ENCODE measurements at regions not wholly inside any gene's neighbourhood (a gene's known extent, or its start where the extent isn't known, plus 50 kb on each side); places are given as distances from the start of the nearest gene placed in this dataset.
"Not testable (repeated sequence)": the region's sequence is repeated elsewhere in the genome, so short reads cannot be mapped to it uniquely, and the experiment has no call there.

GRCh38 chr13:30520571-30520970 is 54.8 kb upstream of the HMGB1 start:
- TF ChIP-seq POLR2A (IDR thresholded peaks at IDR 0.05) (no peak), EP300 (IDR thresholded peaks at IDR 0.05; ENCODE audit: low read depth) (no peak), CTCF (IDR thresholded peaks at IDR 0.05) (no peak), POLR2AphosphoS5 (IDR thresholded peaks at IDR 0.05) (no peak)
- 90% methylated on average over 3 to 4 of the region's 4 CpGs for WGBS, 2 donors (ENCODE audit: low coverage in 1 of 2)
- H3K4me1 ChIP-seq = no peaks in the 10 kb centered on the region

GRCh38 chr13:30523211-30523610 is 57.5 kb upstream of the HMGB1 start:
- TF ChIP-seq EP300 (IDR thresholded peaks at IDR 0.05; ENCODE audit: low read depth) (no peak), CTCF (IDR thresholded peaks at IDR 0.05) (no peak), POLR2A (IDR thresholded peaks at IDR 0.05) (no peak), POLR2AphosphoS5 (IDR thresholded peaks at IDR 0.05) (no peak)
- no peak for DNase-seq
- no peak overlapping the region for H3K27ac ChIP-seq
- H3K36me3 ChIP-seq = no peaks in the 10 kb centered on the region
- WGBS, 2 donors (ENCODE audit: low coverage in 1 of 2) = 50 to 54% methylated on average over 2 of the region's 2 CpGs
- no peaks in the 10 kb centered on the region for H3K27me3 ChIP-seq
- no peaks in the 10 kb centered on the region for H3K9me3 ChIP-seq
- in situ Hi-C loops (cut with MboI; ENCODE audit: low pct_ligation_motif_present in 1 of 4, low pct_unique_long_range_greater_than_20kb in 1 of 4, low sequenced_read_pairs in 3 of 4) (no loop called here), intact Hi-C loops (cut with DNase I; ENCODE audit: low total_unique reads) (loop anchor here (2.0 kb wide), 1 partner anchor 52 kb away; no protein-coding TSS in a partner anchor)
- no peak overlapping the region for H3K4me3 ChIP-seq
- H3K4me1 ChIP-seq = no peaks in the 10 kb centered on the region

More at GRCh38 chr13:30520571-30520970, 54.8 kb upstream of the HMGB1 start:
- in situ Hi-C loops (cut with MboI; ENCODE audit: low pct_ligation_motif_present in 1 of 4, low pct_unique_long_range_greater_than_20kb in 1 of 4, low sequenced_read_pairs in 3 of 4) (no loop called here), intact Hi-C loops (cut with DNase I; ENCODE audit: low total_unique reads) (no loop called here)
- Histone ChIP-seq H3K27ac (no peak overlapping the region), H3K27me3 (no peaks in the 10 kb centered on the region), H3K9me3 (no peaks in the 10 kb centered on the region), H3K36me3 (no peaks in the 10 kb centered on the region), H3K4me3 (no peak overlapping the region)
- DNase-seq = no peak

GRCh38 chr13:30523817-30524216 is 58.1 kb upstream of the HMGB1 start:
- H3K9me3 ChIP-seq; H3K27ac ChIP-seq; H3K4me1 ChIP-seq; DNase-seq; H3K4me3 ChIP-seq; H3K27me3 ChIP-seq; in situ Hi-C loops (cut with MboI; ENCODE audit: low pct_ligation_motif_present in 1 of 4, low pct_unique_long_range_greater_than_20kb in 1 of 4, low sequenced_read_pairs in 3 of 4); H3K36me3 ChIP-seq: not testable (repeated sequence)
- WGBS, 2 donors (ENCODE audit: low coverage in 1 of 2) = 95% methylated on average over 1 of the region's 1 CpG; no CpG with 5 or more reads in 1 of the 2 donors
- intact Hi-C loops (cut with DNase I; ENCODE audit: low total_unique reads) = loop anchor here (2.0 kb wide), 1 partner anchor 51 kb away; no protein-coding TSS in a partner anchor

GRCh38 chr13:30525212-30525611 is 59.5 kb upstream of the HMGB1 start:
- intact Hi-C loops (cut with DNase I; ENCODE audit: low total_unique reads) = not testable (repeated sequence)

GRCh38 chr13:30526612-30527495 is 61.1 kb upstream of the HMGB1 start:
- H3K27me3 ChIP-seq = no peaks in the 10 kb centered on the region
- H3K4me1 ChIP-seq = no peaks in the 10 kb centered on the region
- intact Hi-C loops (cut with DNase I; ENCODE audit: low total_unique reads) (no loop called here), in situ Hi-C loops (cut with MboI; ENCODE audit: low pct_ligation_motif_present in 1 of 4, low pct_unique_long_range_greater_than_20kb in 1 of 4, low sequenced_read_pairs in 3 of 4) (no loop called here)
- H3K36me3 ChIP-seq = no peaks in the 10 kb centered on the region
- no peaks in the 10 kb centered on the region for H3K9me3 ChIP-seq
- H3K27ac ChIP-seq = no peak overlapping the region
- 76 to 82% methylated on average over 4 to 21 of the region's 21 CpGs for WGBS, 2 donors (ENCODE audit: low coverage in 1 of 2)
- no peak overlapping the region for H3K4me3 ChIP-seq
- DNase-seq = no peak
- TF ChIP-seq EP300 (IDR thresholded peaks at IDR 0.05; ENCODE audit: low read depth) (no peak), CTCF (IDR thresholded peaks at IDR 0.05) (no peak), POLR2A (IDR thresholded peaks at IDR 0.05) (no peak), POLR2AphosphoS5 (IDR thresholded peaks at IDR 0.05) (no peak)

More at GRCh38 chr13:30525212-30525611, 59.5 kb upstream of the HMGB1 start:
- H3K4me1 ChIP-seq; H3K9me3 ChIP-seq; in situ Hi-C loops (cut with MboI; ENCODE audit: low pct_ligation_motif_present in 1 of 4, low pct_unique_long_range_greater_than_20kb in 1 of 4, low sequenced_read_pairs in 3 of 4); H3K27me3 ChIP-seq; DNase-seq; H3K36me3 ChIP-seq; H3K4me3 ChIP-seq; H3K27ac ChIP-seq: not testable (repeated sequence)
- 0% methylated on average over 1 of the region's 1 CpG; no CpG with 5 or more reads in 1 of the 2 donors for WGBS, 2 donors (ENCODE audit: low coverage in 1 of 2)
